ENCODE measurements at regions not wholly inside any gene's neighbourhood (a gene's known extent, or its start where the extent isn't known, plus 50 kb on each side); places are given as distances from the start of the nearest gene placed in this dataset.
"Not testable (repeated sequence)": the region's sequence is repeated elsewhere in the genome, so short reads cannot be mapped to it uniquely, and the experiment has no call there.

GRCh38 chr7:150156015-150156414, 167.1 kb upstream of the LRRC61 start:
- not testable (repeated sequence) for TF ChIP-seq ZNF274 (IDR thresholded peaks at IDR 0.05; ENCODE audit: low read depth, low read length); YY1 (IDR thresholded peaks at IDR 0.05; ENCODE audit: insufficient read depth, insufficient read length)
